ENCODE measurements at regions not wholly inside any gene's neighbourhood (a gene's known extent, or its start where the extent isn't known, plus 50 kb on each side); places are given as distances from the start of the nearest gene placed in this dataset.

DNA sequence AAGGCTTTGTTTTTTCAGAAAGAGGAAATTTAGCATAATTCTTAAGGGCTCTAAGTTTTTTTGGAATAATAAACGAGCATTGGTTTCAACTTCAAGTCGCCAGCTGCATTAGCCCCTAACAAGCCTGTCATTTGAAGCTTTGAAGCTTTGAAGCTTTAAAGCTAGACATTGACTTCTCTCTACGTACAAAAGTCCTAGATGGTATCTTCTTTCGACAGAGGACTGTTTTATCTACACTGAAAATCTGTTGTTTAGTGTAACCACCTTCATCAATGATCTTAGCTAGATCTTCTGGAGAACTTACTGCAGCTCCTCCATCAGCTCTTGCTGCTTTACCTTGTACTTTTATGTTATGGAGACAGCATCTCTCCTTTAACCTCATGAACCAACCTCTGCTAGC, 79.6 kb upstream of the TMEM72 start:
- H3K4me3 ChIP-seq, result no peak overlapping the region
- H3K9ac ChIP-seq, result no peak overlapping the region
- H3K9me3 ChIP-seq, result no peaks in the 10 kb centered on the region
- H4K20me1 ChIP-seq, result no peaks in the 10 kb centered on the region
- H3K27me3 ChIP-seq, result no peaks in the 10 kb centered on the region
- H3K27ac ChIP-seq, result no peak overlapping the region
- no peak for TF ChIP-seq Cebpa-rat (IDR thresholded peaks at IDR 0.05)
- H3K4me2 ChIP-seq, result no peak overlapping the region
- no peaks in the 10 kb centered on the region for H3K36me3 ChIP-seq
- H3K4me1 ChIP-seq, result peaks cover 55% of the 10 kb centered on the region

DNA sequence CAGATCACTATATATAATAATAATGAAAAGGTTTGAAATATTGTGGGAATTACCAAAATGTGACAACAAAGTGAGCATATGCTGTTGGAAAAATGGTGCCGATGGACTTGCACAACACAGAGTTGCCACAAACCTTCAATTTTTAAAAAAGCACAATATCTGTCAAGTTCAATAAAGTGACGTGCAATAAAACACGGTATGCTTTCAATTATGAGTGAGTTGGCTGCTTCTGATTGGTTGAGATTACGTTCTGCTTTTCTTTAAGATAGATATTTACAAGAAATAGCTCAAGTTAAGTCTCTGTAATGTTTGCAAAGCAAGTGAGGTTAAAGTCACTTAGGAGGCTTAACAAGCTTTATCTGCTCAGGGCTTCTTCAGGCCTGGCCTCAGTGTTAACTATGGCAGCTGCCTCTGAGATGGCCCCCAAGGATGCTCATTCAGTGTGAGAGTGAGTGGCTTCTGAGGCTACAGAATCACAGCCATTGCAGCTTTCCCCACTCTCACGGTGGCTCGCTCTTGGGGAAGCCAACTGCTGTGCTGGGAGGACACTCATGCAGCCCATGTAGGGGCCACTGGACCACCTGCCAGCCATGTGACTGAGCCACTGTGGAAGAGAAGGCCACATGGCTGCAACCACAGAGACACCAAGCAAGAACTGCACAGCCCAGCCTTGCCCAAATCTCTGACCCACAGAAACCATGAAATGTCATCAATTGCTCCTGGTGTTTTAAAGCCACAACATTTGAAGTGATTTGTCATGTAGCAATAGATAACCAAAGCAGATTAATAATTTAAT, 78.3 kb upstream of the TMEM72 start:
- no peak overlapping the region for H3K4me2 ChIP-seq
- TF ChIP-seq Cebpa-rat (IDR thresholded peaks at IDR 0.05), result no peak
- H4K20me1 ChIP-seq, result no peaks in the 10 kb centered on the region
- peaks cover 43% of the 10 kb centered on the region for H3K4me1 ChIP-seq
- H3K27me3 ChIP-seq, result no peaks in the 10 kb centered on the region
- H3K9me3 ChIP-seq, result no peaks in the 10 kb centered on the region
- no peak overlapping the region for H3K9ac ChIP-seq
- no peak overlapping the region for H3K4me3 ChIP-seq
- no peaks in the 10 kb centered on the region for H3K36me3 ChIP-seq
- no peak overlapping the region for H3K27ac ChIP-seq

DNA sequence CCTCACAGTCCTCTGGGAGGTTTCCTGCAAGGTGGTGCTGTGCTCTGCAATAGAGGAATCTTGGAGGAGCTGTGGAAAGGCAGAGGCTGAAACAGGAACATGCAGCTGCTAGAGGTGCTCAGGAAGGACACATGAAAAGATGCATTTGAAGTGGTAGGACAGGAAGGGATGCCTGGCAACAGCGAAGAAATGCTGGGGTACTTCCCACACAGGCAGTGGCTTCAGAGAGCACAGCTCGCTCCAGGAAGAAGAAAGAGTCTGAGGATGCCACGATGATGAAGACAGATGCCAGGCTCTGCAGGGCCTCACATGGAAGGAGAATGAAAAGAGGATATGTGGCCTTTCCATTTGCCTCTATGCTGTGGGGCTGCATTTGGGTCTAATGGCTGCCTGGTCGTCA, 77.0 kb upstream of the TMEM72 start:
- no peak overlapping the region for H3K9ac ChIP-seq
- H3K27me3 ChIP-seq, result no peaks in the 10 kb centered on the region
- H3K27ac ChIP-seq, result no peak overlapping the region
- no peak for TF ChIP-seq Cebpa-rat (IDR thresholded peaks at IDR 0.05)
- no peak overlapping the region for H3K4me3 ChIP-seq
- peaks cover 44% of the 10 kb centered on the region for H3K4me1 ChIP-seq
- peak overlapping the region; percentile 61 for H3K4me2 ChIP-seq
- H3K36me3 ChIP-seq, result no peaks in the 10 kb centered on the region
- H4K20me1 ChIP-seq, result no peaks in the 10 kb centered on the region
- no peaks in the 10 kb centered on the region for H3K9me3 ChIP-seq

DNA sequence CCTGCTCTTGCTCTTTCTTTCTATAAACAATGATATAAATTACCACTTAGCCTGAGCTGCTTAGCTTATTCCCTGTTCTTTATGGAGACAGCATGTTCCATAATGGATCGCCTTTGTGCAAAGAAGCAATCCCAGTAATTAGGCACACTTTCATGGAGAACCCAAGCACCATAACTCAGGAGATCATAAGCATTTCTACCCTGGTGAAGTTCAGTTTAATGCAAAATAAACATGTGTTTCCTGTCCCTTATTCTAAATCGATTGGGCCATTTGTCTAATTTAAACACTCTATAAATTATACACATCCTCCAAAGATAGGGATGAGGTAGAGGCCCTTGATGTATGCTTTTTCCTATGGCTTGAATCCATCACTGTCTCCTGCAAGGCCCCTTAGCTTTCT, 75.8 kb upstream of the TMEM72 start:
- H3K9ac ChIP-seq, result no peak overlapping the region
- no peak for TF ChIP-seq Cebpa-rat (IDR thresholded peaks at IDR 0.05)
- peak overlapping the region; percentile 44; the same call in 1 of the 2 replicates for H3K4me2 ChIP-seq
- H3K4me3 ChIP-seq, result no peak overlapping the region
- no peaks in the 10 kb centered on the region for H3K27me3 ChIP-seq
- no peaks in the 10 kb centered on the region for H3K9me3 ChIP-seq
- no peak overlapping the region for H3K27ac ChIP-seq
- peaks cover 56% of the 10 kb centered on the region for H3K4me1 ChIP-seq
- H3K36me3 ChIP-seq, result no peaks in the 10 kb centered on the region
- H4K20me1 ChIP-seq, result no peaks in the 10 kb centered on the region

DNA sequence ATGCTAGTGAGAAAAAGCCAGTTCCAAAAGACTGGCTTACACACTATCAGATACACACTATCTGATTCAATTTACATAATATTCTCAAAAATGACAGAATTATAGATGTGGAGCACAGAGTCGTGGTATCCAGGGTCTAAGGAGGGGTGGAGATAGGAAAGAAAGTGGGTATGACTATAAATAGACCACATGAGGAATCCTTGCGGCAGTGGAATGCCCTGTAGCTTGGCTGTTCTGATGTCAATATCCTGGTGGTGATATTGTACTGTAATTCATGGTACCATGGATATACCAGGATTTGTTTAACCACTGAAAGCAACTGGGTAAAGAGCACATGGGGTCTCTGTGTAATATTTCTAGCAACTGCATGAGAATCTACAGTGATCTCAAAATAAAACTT, 67.7 kb upstream of the TMEM72 start:
- Histone ChIP-seq H3K9me3 (peaks cover 4% of the 10 kb centered on the region; the same call in 1 of the 2 replicates), H3K4me3 (no peak overlapping the region), H3K9ac (no peak overlapping the region), H3K27ac (no peak overlapping the region), H4K20me1 (no peaks in the 10 kb centered on the region), H3K4me1 (peaks cover 24% of the 10 kb centered on the region), H3K36me3 (no peaks in the 10 kb centered on the region), H3K27me3 (no peaks in the 10 kb centered on the region), H3K4me2 (no peak overlapping the region)
- no peak for TF ChIP-seq Cebpa-rat (IDR thresholded peaks at IDR 0.05)

DNA sequence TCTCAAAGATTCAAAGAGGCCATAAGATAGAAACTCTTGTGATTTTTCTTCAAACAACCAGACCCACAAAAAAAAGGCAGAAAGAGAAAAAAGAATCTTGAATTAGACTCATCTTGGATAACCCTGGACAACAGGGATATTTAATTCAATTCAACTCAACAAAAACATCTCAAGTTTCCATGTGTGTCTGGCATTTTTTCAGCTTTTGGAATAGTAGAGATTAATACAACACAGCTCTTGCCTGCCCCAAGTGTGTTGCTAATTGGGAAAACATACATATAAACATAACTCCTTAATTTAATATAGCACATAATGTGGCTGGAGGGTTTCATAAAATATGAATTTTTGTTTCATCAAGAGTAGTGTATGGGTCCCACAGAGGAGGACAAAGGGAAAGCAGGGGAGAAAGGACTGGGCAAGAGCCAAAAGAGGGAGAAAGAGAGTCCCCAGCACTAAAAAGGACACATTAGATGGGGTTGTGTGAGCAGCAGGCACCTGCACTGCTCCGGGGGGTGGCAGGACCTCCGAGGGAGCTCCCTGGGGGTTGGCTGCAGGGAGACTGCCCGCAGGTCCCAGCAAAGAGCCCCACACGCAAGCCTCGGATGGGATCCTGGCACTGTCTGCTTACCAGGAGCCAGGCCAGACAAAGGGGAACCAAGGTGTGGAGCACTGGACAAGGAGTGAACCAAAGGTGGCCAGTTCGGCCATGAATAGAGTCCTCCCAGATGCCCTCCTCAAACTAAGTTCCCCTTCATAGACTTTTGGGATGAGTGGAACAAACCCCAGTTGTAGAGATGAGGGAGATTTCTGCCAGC, 65.6 kb upstream of the TMEM72 start:
- H3K9ac ChIP-seq, result no peak overlapping the region
- H3K36me3 ChIP-seq, result no peaks in the 10 kb centered on the region
- no peak for TF ChIP-seq Cebpa-rat (IDR thresholded peaks at IDR 0.05)
- H3K27ac ChIP-seq, result no peak overlapping the region
- no peaks in the 10 kb centered on the region for H4K20me1 ChIP-seq
- H3K4me3 ChIP-seq, result no peak overlapping the region
- peaks cover 7% of the 10 kb centered on the region; the same call in 1 of the 2 replicates for H3K9me3 ChIP-seq
- no peak overlapping the region for H3K4me2 ChIP-seq
- peaks cover 3% of the 10 kb centered on the region for H3K4me1 ChIP-seq
- no peaks in the 10 kb centered on the region for H3K27me3 ChIP-seq

DNA sequence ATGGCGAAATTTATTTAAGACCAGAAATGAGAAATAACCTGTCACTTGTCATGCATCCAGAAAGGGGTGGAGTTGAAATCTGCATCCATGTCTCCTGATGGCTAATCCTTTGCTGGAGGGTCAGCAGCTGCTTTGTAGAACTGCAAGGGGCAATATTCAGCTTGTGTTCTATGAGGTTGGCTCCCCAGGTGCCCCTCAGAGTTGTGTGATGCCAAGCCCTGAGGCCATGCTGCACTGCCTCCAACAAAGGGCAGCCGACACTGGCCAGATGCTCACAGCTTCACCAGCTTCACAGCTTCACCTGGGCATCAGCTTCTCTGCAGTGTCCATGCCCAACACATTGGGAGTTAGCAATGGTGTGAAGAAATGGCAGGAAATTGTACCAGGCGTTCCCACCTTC, 64.0 kb upstream of the TMEM72 start:
- H3K27me3 ChIP-seq, result no peaks in the 10 kb centered on the region

DNA sequence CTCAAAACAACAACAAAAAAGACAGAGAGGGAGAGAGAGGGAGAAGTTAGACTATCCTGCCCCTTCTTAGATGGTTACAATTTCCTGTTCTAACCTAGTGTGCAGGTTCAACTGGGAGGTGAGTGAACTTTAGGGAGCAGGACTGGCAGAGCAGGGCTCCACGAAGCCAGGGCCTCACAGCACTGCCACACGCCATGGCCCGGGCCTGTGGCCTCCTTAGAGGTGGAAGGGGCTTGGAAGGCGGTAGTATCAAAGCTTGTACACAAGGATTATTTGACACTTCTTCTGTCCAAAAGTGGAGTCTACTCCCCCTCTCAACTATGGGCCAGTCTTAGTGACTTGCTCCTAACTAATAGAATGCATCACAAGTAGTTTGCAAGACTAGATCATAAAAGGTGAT, 62.9 kb upstream of the TMEM72 start:
- peaks cover 7% of the 10 kb centered on the region; the same call in 1 of the 2 replicates for H3K9me3 ChIP-seq
- H3K27me3 ChIP-seq, result no peaks in the 10 kb centered on the region
- no peak for TF ChIP-seq Cebpa-rat (IDR thresholded peaks at IDR 0.05)
- H3K27ac ChIP-seq, result no peak overlapping the region
- H3K9ac ChIP-seq, result no peak overlapping the region
- H3K4me1 ChIP-seq, result peaks cover 5% of the 10 kb centered on the region
- no peak overlapping the region for H3K4me2 ChIP-seq
- H3K4me3 ChIP-seq, result no peak overlapping the region
- H3K36me3 ChIP-seq, result no peaks in the 10 kb centered on the region
- no peaks in the 10 kb centered on the region for H4K20me1 ChIP-seq

More for the DNA sequence above, 64.0 kb upstream of the TMEM72 start:
- Histone ChIP-seq H3K36me3 (no peaks in the 10 kb centered on the region), H3K4me2 (no peak overlapping the region), H3K9me3 (peaks cover 7% of the 10 kb centered on the region; the same call in 1 of the 2 replicates), H3K27ac (no peak overlapping the region), H3K9ac (no peak overlapping the region), H4K20me1 (no peaks in the 10 kb centered on the region), H3K4me1 (no peaks in the 10 kb centered on the region), H3K4me3 (no peak overlapping the region)
- no peak for TF ChIP-seq Cebpa-rat (IDR thresholded peaks at IDR 0.05)

DNA sequence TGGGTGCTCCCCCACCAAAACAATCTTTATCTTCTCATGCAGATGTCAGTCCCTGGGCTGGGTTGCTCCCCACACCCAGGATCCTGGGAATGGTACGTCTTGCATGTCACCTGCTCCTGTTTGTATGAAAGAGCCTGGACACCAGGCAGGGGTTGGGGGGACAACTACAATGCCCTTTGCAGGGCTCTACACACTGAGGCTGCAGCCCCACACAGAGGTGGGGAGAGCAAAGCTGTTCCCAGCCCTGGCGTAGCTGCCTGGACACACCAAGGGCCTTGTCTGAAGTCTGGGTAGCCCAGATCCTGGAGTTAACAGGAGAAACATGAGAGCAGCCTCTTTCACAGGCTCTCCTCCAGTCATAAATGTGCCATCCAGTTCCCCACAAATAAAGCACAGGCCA, 61.2 kb upstream of the TMEM72 start:
- Histone ChIP-seq H3K9me3 (peaks cover 7% of the 10 kb centered on the region; the same call in 1 of the 2 replicates), H3K36me3 (no peaks in the 10 kb centered on the region), H4K20me1 (no peaks in the 10 kb centered on the region), H3K27ac (no peak overlapping the region), H3K4me3 (no peak overlapping the region), H3K9ac (no peak overlapping the region), H3K27me3 (no peaks in the 10 kb centered on the region), H3K4me2 (no peak overlapping the region), H3K4me1 (peaks cover 22% of the 10 kb centered on the region)
- TF ChIP-seq Cebpa-rat (IDR thresholded peaks at IDR 0.05), result no peak

DNA sequence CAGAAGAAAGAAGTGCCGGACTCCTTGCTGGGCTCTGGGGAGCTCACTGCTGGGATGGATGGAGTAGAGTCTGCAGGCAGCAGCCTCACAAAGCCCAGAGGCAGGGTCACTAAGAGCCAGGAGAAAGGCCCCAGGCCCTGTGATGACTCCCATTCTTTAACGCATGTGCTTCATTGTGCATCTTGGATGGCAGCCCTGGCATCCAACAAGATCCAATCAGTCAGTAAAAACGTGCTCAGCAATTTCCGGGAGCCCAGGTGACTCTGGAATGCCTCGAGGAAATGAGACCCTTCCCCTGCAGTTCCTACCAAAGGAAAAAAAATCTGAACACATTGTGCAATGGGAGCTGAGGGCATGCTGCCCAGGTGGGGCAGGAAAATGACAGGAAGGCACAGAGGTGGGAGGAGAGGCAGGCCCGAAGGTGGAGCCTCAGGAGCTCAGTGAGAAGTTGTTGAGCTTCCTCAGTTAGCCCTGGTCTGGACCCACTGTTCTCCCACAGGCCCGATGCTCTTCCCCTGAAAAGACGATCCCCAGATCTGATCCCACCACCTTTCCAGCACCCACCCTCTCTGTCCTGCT, 60.7 kb upstream of the TMEM72 start:
- TF ChIP-seq Cebpa-rat (IDR thresholded peaks at IDR 0.05), result no peak
- Histone ChIP-seq H4K20me1 (no peaks in the 10 kb centered on the region), H3K27ac (no peak overlapping the region), H3K4me3 (no peak overlapping the region), H3K4me2 (no peak overlapping the region), H3K9me3 (peaks cover 7% of the 10 kb centered on the region; the same call in 1 of the 2 replicates), H3K27me3 (no peaks in the 10 kb centered on the region), H3K9ac (no peak overlapping the region), H3K36me3 (no peaks in the 10 kb centered on the region), H3K4me1 (peaks cover 28% of the 10 kb centered on the region)

All from BLaER1 (cell line).